ENCODE measurements at regions not wholly inside any gene's neighbourhood (a gene's known extent, or its start where the extent isn't known, plus 50 kb on each side); places are given as distances from the start of the nearest gene placed in this dataset.

- TF ChIP-seq CTCF (IDR thresholded peaks at IDR 0.05; ENCODE audit: extremely low read depth, missing control alignments), result no peak
- DNase-seq (ENCODE audit: low spot score), result no peak
Measured at GRCh38 chr12:87094356-87094755, 838.2 kb upstream of the MGAT4C start.

GRCh38 chr12:87092421-87092820 is 836.2 kb upstream of the MGAT4C start:
- no peak for TF ChIP-seq CTCF (IDR thresholded peaks at IDR 0.05; ENCODE audit: extremely low read depth, missing control alignments)

GRCh38 chr12:87086118-87086891 is 830.1 kb upstream of the MGAT4C start:
- TF ChIP-seq CTCF (IDR thresholded peaks at IDR 0.05; ENCODE audit: extremely low read depth, missing control alignments), result no peak
- no peak for DNase-seq (ENCODE audit: low spot score)

More at GRCh38 chr12:87092421-87092820, 836.2 kb upstream of the MGAT4C start:
- DNase-seq (ENCODE audit: low spot score), result no peak

- no peak for DNase-seq (ENCODE audit: low spot score)
- TF ChIP-seq CTCF (IDR thresholded peaks at IDR 0.05; ENCODE audit: extremely low read depth, missing control alignments), result no peak
Measured at GRCh38 chr12:87085286-87085685, 829.1 kb upstream of the MGAT4C start.

- no peak for TF ChIP-seq CTCF (IDR thresholded peaks at IDR 0.05; ENCODE audit: extremely low read depth, missing control alignments)
- DNase-seq (ENCODE audit: low spot score), result no peak
Measured at GRCh38 chr12:87082756-87083155, 826.6 kb upstream of the MGAT4C start.

- no peak for TF ChIP-seq CTCF (IDR thresholded peaks at IDR 0.05; ENCODE audit: extremely low read depth, missing control alignments)
- no peak for DNase-seq (ENCODE audit: low spot score)
Measured at GRCh38 chr12:87074781-87075180, 818.6 kb upstream of the MGAT4C start.

- TF ChIP-seq CTCF (IDR thresholded peaks at IDR 0.05; ENCODE audit: extremely low read depth, missing control alignments), result no peak
- no peak for DNase-seq (ENCODE audit: low spot score)
Measured at GRCh38 chr12:87066326-87066725, 810.1 kb upstream of the MGAT4C start.

Data from GM20000 (cell line).